Parathyroid adenoma (tissue), 2 donors: ENCODE measurements at regions not wholly inside any gene's neighbourhood (a gene's known extent, or its start where the extent isn't known, plus 50 kb on each side); places are given as distances from the start of the nearest gene placed in this dataset.
"Not testable (repeated sequence)": the region's sequence is repeated elsewhere in the genome, so short reads cannot be mapped to it uniquely, and the experiment has no call there.

ENCODE experiments used
- H2AFZ ChIP-seq: fragments of 300-600 bp; sonication (generic); one replicate; pipeline ENCODE4 v1.7.0; 2017; ENCODE audit warnings: antibody characterized with exemption, mild to moderate bottlenecking
- H3K27ac ChIP-seq: fragments of 300-600 bp; sonication (generic); one replicate; pipeline ENCODE4 v1.7.0; 2017
- H3K27me3 ChIP-seq: fragments of 300-600 bp; sonication (generic); one replicate; pipeline ENCODE4 v1.7.0; 2017; ENCODE audit warnings: low read length; ENCODE audit not compliant: control insufficient read depth, insufficient read depth
- H3K36me3 ChIP-seq: fragments of 300-600 bp; sonication (generic); one replicate; pipeline ENCODE4 v1.7.0; 2017; ENCODE audit warnings: low read length; ENCODE audit not compliant: control insufficient read depth, insufficient read depth
- H3K4me1 ChIP-seq: fragments of 300-600 bp; sonication (generic); one replicate; pipeline ENCODE4 v1.7.0; 2017; ENCODE audit warnings: control low read depth
- H3K4me2 ChIP-seq: fragments of 300-600 bp; sonication (generic); one replicate; pipeline ENCODE4 v1.7.0; 2017; ENCODE audit warnings: low read length
- H3K4me3 ChIP-seq: fragments of 300-600 bp; sonication (generic); one replicate; pipeline ENCODE4 v1.7.0; 2017; ENCODE audit warnings: low read depth, low read length
- H3K79me2 ChIP-seq: fragments of 300-600 bp; sonication (generic); one replicate; pipeline ENCODE4 v1.7.0; 2017; ENCODE audit warnings: control low read depth
- H3K9ac ChIP-seq: fragments of 300-600 bp; sonication (generic); one replicate; pipeline ENCODE4 v1.7.0; 2017; ENCODE audit warnings: mild to moderate bottlenecking
- H3K9me3 ChIP-seq: fragments of 300-600 bp; sonication (generic); one replicate; pipeline ENCODE4 v1.7.0; 2017; ENCODE audit warnings: low read length; ENCODE audit not compliant: control insufficient read depth
- TF ChIP-seq, protein P1 (sequence below): fragments of 300-600 bp; sonication (generic); IDR thresholded peaks from one replicate; pipeline ENCODE4 v1.7.0; 2017; ENCODE audit warnings: antibody characterized with exemption, mild to moderate bottlenecking
- donor health status: primary hyperparathyroidism.

DNA sequence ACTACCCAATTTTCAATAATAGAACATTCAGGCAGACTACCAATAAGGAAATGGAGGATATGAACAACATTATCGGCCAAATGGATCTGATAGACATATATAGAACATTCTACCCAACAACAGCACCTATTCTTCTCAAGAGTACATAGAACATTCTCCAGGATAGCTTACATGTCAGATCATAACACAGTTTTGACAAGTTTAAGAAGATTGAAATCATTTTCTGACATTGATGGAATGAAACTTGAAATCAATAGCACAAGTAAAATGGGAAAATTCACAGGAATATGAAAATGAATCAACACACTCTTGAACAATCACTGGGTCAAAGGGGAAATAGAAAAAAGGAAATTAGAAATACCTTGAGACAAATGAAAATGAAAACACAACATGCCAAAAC is 94.6 kb upstream of the MEGF10 start:
- Histone ChIP-seq H3K27me3 (no peaks in the 10 kb centered on the region), H3K4me3 (no peak overlapping the region), H2AFZ (no peak overlapping the region), H3K9me3 (no peaks in the 10 kb centered on the region), H3K4me2 (no peak overlapping the region), H3K9ac (no peak overlapping the region), H3K36me3 (no peaks in the 10 kb centered on the region), H3K27ac (no peak overlapping the region), H3K79me2 (no peaks in the 10 kb centered on the region), H3K4me1 (no peaks in the 10 kb centered on the region)
- TF ChIP-seq, protein P1, sequence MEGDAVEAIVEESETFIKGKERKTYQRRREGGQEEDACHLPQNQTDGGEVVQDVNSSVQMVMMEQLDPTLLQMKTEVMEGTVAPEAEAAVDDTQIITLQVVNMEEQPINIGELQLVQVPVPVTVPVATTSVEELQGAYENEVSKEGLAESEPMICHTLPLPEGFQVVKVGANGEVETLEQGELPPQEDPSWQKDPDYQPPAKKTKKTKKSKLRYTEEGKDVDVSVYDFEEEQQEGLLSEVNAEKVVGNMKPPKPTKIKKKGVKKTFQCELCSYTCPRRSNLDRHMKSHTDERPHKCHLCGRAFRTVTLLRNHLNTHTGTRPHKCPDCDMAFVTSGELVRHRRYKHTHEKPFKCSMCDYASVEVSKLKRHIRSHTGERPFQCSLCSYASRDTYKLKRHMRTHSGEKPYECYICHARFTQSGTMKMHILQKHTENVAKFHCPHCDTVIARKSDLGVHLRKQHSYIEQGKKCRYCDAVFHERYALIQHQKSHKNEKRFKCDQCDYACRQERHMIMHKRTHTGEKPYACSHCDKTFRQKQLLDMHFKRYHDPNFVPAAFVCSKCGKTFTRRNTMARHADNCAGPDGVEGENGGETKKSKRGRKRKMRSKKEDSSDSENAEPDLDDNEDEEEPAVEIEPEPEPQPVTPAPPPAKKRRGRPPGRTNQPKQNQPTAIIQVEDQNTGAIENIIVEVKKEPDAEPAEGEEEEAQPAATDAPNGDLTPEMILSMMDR: no peak

DNA sequence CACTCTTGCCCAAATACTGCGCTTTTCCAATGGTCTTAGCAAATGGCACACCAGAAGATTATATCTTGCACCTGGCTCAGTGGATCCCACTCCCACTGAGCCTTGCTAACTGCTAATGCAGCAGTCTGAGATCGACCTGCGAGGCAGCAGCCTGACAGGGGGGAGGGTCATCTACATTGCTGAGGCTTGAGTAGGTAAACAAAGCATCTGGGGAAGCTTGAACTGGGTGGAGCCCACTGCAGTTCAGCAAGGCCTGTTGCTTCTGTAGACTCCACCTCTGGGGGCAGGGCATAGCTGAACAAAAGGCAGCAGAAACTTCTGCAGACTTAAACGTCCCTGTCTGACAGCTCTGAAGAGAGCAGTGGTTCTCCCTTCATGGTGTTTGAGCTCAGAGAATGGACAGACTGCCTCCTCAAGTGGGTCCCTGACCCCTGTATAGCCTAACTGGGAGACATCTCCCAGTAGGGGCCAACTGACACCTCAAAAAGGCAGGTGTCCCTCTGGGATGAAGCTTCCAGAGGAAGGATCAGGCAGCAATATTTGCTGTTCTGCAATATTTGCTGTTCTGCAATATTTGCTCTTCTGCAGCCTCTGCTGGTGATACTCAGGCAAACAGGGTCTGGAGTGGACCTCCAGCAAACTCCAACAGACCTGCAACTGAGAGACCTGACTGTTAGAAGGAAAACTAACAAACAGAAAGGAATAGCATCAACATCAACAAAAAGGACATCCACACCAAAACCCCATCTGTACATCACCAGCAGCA is 93.0 kb upstream of the MEGF10 start:
- H3K4me1 ChIP-seq, H3K27me3 ChIP-seq, H3K9me3 ChIP-seq, H3K4me3 ChIP-seq, H3K9ac ChIP-seq, H2AFZ ChIP-seq, H3K36me3 ChIP-seq, H3K27ac ChIP-seq, H3K79me2 ChIP-seq, H3K4me2 ChIP-seq: not testable (repeated sequence)

- not testable (repeated sequence) for H3K4me2 ChIP-seq, H3K9me3 ChIP-seq, H3K79me2 ChIP-seq, H3K9ac ChIP-seq, H3K27me3 ChIP-seq, H3K36me3 ChIP-seq, H3K27ac ChIP-seq, H3K4me3 ChIP-seq, H3K4me1 ChIP-seq, H2AFZ ChIP-seq
These were observed 87.9 kb upstream of the MEGF10 start for GRCh38 chr5:127202738-127203137.

- TF ChIP-seq, protein P1: no peak
These were observed 86.8 kb upstream of the MEGF10 start for GRCh38 chr5:127203818-127204217.

DNA sequence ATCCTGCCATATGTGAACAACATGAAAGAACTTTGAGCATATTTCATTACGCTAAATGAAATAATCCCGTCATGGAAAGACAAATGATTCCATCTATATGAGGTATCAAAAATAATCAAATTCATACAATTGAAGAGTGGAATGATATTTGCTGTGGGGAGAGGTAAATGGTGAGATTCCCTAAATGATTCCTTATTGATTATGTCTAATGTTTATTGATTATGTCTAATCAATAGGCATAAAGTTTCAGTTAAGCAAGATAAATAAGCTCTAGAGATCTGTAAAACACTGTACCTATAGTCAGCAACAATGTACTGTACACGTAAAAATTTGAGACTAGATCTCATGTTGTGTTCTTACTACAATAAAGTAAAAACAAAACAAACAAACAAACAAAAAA is 85.4 kb upstream of the MEGF10 start:
- no peak overlapping the region for H3K4me3 ChIP-seq
- no peaks in the 10 kb centered on the region for H3K9me3 ChIP-seq
- no peaks in the 10 kb centered on the region for H3K36me3 ChIP-seq
- no peak overlapping the region for H3K27ac ChIP-seq
- no peak overlapping the region for H3K9ac ChIP-seq
- no peak overlapping the region for H3K4me2 ChIP-seq
- no peaks in the 10 kb centered on the region for H3K27me3 ChIP-seq
- no peaks in the 10 kb centered on the region for H3K79me2 ChIP-seq
- TF ChIP-seq, protein P1: no peak
- H2AFZ ChIP-seq: no peak overlapping the region
- no peaks in the 10 kb centered on the region for H3K4me1 ChIP-seq

More at GRCh38 chr5:127203818-127204217, 86.8 kb upstream of the MEGF10 start:
- no peaks in the 10 kb centered on the region for H3K27me3 ChIP-seq
- no peaks in the 10 kb centered on the region for H3K4me1 ChIP-seq
- H3K4me2 ChIP-seq: no peak overlapping the region
- H3K79me2 ChIP-seq: no peaks in the 10 kb centered on the region
- H3K9ac ChIP-seq: no peak overlapping the region
- H2AFZ ChIP-seq: no peak overlapping the region
- H3K36me3 ChIP-seq: no peaks in the 10 kb centered on the region
- no peak overlapping the region for H3K27ac ChIP-seq
- H3K9me3 ChIP-seq: no peaks in the 10 kb centered on the region
- H3K4me3 ChIP-seq: no peak overlapping the region
